ENCODE measurements at regions not wholly inside any gene's neighbourhood (a gene's known extent, or its start where the extent isn't known, plus 50 kb on each side); places are given as distances from the start of the nearest gene placed in this dataset.

DNA sequence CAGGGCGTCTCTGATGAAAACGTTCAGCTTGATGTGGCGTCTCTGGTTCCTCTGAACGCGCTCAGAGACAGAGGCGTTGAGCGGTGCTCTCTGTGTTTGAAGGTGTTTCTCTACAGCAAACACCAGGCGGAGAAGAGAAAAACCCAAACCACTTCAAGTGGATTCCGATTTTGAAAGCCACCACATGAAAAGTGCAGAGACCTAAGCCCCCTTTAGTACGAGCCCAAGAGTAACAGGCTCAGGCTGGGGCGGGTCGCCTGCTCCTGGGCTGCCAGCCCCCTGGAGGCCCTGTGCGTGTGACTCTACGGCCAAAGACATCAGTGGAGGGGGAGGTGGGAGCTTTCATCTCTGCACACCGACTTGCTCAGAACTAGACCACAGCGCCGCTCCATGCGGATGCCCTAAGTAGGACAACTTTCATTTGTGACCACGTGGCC lies 328.4 kb downstream of the MAF start:
- H3K27ac Mint-ChIP-seq, result peak overlapping the region; percentile 32 to 79
- peak overlapping the region; percentile 69 for H3K4me3 Mint-ChIP-seq
- DNase-seq (ENCODE audit: low spot score), result peak; percentile 66
- peaks cover 1% of the 10 kb centered on the region for H3K36me3 Mint-ChIP-seq
- peaks cover 62 to 69% of the 10 kb centered on the region in 2 donors for H3K4me1 Mint-ChIP-seq (ENCODE audit: low read depth in 2 of 2)
- no peaks in the 10 kb centered on the region for H3K9me3 Mint-ChIP-seq
- peaks cover 0 to 9% of the 10 kb centered on the region in 2 donors for H3K27me3 Mint-ChIP-seq
- ATAC-seq, result peak; percentile 75 to 80

DNA sequence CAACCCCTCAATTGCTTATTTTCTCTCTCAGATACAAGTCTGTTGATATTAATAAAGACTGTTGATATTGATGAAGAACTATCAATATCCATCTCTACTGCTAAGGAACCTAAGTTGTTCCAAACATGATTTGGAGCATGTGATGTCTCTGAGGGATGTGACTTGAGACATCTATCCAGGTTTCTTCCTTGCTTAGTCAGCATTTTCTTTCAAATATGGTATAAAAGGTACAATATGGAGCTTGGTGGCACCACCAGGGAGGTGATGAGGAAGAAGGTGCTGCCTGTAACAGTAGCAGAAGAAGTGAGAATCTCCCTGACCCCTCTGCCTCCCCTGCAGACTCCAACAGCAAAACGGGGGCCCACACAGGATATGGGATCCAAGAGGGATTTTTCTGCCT lies 329.0 kb downstream of the MAF start:
- H3K27ac Mint-ChIP-seq, result peak overlapping the region; percentile 32 to 79
- ATAC-seq (no peak), DNase-seq (ENCODE audit: low spot score) (no peak)
- peaks cover 7% of the 10 kb centered on the region for H3K36me3 Mint-ChIP-seq
- H3K9me3 Mint-ChIP-seq, result no peaks in the 10 kb centered on the region
- peak overlapping the region; percentile 69 for H3K4me3 Mint-ChIP-seq
- peaks cover 63 to 75% of the 10 kb centered on the region in 2 donors for H3K4me1 Mint-ChIP-seq (ENCODE audit: low read depth in 2 of 2)
- H3K27me3 Mint-ChIP-seq, result peaks cover 0 to 13% of the 10 kb centered on the region in 2 donors

GRCh38 chr16:79270011-79270410 lies 330.5 kb downstream of the MAF start:
- no peak for ATAC-seq
- peaks cover 64 to 75% of the 10 kb centered on the region in 2 donors for H3K4me1 Mint-ChIP-seq (ENCODE audit: low read depth in 2 of 2)
- peak overlapping the region; percentile 76 for H3K4me3 Mint-ChIP-seq
- peak overlapping the region; percentile 80 to 86 for H3K27ac Mint-ChIP-seq
- peaks cover 0 to 19% of the 10 kb centered on the region in 2 donors for H3K27me3 Mint-ChIP-seq
- no peak for DNase-seq (ENCODE audit: low spot score)
- peaks cover 8% of the 10 kb centered on the region for H3K36me3 Mint-ChIP-seq
- no peaks in the 10 kb centered on the region for H3K9me3 Mint-ChIP-seq

DNA sequence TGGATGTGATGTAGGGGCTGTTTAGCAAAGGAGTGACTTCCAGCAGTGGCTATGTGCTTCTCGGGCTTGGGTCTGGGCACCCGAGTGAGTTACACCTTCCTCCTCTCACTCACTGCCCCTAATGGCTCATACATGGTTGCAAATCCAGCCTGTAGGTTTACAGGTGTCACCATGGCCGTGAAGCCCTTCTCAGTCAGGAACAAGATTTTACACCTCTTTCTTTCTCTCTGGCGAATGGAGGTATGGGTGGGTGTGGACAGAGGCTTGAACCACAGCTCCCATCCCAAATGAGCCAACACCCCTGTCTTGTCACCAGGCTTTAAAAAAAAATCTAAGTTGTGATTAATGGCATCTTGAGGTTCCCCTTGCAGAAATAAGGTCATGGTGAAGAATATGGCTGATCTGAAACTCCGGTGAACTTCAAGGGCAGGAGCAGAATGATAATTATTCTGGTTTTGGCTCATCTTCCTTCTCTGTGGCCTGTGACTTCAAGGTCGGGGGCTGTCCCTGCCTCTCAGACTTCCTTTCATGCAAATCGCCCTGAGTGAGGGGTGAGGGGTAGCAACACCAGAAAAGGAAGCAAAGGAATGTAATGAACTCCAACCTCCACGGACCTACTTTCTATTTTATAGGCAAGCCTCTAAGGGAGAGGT lies 331.2 kb downstream of the MAF start:
- ATAC-seq (peak; percentile 87 to 89), DNase-seq (ENCODE audit: low spot score) (peak; percentile 77)
- Mint-ChIP-seq H3K27ac (peak overlapping the region; percentile 80 to 86), H3K9me3 (no peaks in the 10 kb centered on the region), H3K4me3 (peak overlapping the region; percentile 76), H3K4me1 (ENCODE audit: low read depth in 2 of 2) (peaks cover 64 to 75% of the 10 kb centered on the region in 2 donors), H3K27me3 (peaks cover 0 to 22% of the 10 kb centered on the region in 2 donors), H3K36me3 (peaks cover 8% of the 10 kb centered on the region)

GRCh38 chr16:79267781-79268180 lies 332.8 kb downstream of the MAF start:
- peak in 1 of 2 donors; percentile 49 for ATAC-seq
- DNase-seq (ENCODE audit: low spot score), result no peak
- peaks cover 57 to 72% of the 10 kb centered on the region in 2 donors for H3K4me1 Mint-ChIP-seq (ENCODE audit: low read depth in 2 of 2)
- peaks cover 0 to 23% of the 10 kb centered on the region in 2 donors for H3K27me3 Mint-ChIP-seq
- H3K27ac Mint-ChIP-seq, result peak overlapping the region; percentile 80 to 86
- H3K36me3 Mint-ChIP-seq, result peaks cover 8% of the 10 kb centered on the region
- no peaks in the 10 kb centered on the region for H3K9me3 Mint-ChIP-seq
- peak overlapping the region; percentile 76 for H3K4me3 Mint-ChIP-seq

GRCh38 chr16:79267146-79267545 lies 333.4 kb downstream of the MAF start:
- ATAC-seq (no peak), DNase-seq (ENCODE audit: low spot score) (no peak)
- Mint-ChIP-seq H3K4me3 (peak overlapping the region; percentile 76), H3K27ac (peak overlapping the region; percentile 14 to 80), H3K4me1 (ENCODE audit: low read depth in 2 of 2) (peaks cover 51 to 68% of the 10 kb centered on the region in 2 donors), H3K36me3 (peaks cover 8% of the 10 kb centered on the region), H3K9me3 (no peaks in the 10 kb centered on the region), H3K27me3 (peaks cover 0 to 21% of the 10 kb centered on the region in 2 donors)

DNA sequence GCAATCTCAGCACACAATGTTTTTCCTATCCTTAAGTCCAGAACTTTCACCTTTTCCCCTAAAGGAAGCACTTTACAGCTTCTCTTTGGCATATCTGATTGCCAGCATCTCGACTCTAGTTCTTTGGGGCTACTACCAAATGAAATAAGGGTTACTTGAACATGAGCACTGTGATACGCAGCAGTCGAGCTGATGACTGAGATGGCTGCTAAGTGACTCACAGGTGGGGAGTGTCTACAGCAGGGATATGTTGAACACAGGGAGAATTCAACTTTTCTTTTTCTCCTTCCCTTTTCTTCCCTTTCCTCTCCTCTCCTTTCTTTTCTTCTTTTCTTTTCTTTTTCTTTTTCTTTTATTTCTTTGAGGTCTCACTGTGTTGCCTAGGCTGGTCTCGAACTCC lies 334.8 kb downstream of the MAF start:
- peaks cover 8% of the 10 kb centered on the region for H3K36me3 Mint-ChIP-seq
- peaks cover 0 to 19% of the 10 kb centered on the region in 2 donors for H3K27me3 Mint-ChIP-seq
- H3K4me3 Mint-ChIP-seq, result no peak overlapping the region
- peak overlapping the region in 1 of 2 donors; percentile 87 for H3K27ac Mint-ChIP-seq
- no peak for DNase-seq (ENCODE audit: low spot score)
- no peaks in the 10 kb centered on the region for H3K9me3 Mint-ChIP-seq
- peaks cover 41 to 59% of the 10 kb centered on the region in 2 donors for H3K4me1 Mint-ChIP-seq (ENCODE audit: low read depth in 2 of 2)
- ATAC-seq, result no peak

DNA sequence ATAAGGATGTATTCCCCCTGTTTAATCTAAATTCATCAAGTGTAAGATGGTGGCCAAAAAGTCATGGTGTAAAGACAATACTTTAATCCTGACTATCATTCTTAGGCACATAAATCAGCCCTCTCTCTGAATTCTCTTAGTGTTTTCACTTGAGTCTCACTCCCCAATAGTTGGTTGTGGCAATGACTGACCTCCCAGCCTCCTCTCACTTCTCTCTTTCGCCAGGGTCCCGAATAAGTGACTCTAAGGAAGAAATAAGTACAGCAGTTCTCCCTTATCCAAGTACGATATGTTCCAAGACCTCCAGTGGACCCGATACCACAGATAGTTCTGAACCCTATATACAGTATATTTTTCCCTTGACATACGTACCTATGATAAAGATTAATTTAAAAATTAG lies 335.3 kb downstream of the MAF start:
- Mint-ChIP-seq H3K27me3 (peaks cover 0 to 19% of the 10 kb centered on the region in 2 donors), H3K27ac (peak overlapping the region in 1 of 2 donors; percentile 15), H3K4me3 (no peak overlapping the region), H3K4me1 (ENCODE audit: low read depth in 2 of 2) (peaks cover 37 to 57% of the 10 kb centered on the region in 2 donors), H3K36me3 (peaks cover 8% of the 10 kb centered on the region), H3K9me3 (no peaks in the 10 kb centered on the region)
- ATAC-seq, result no peak
- DNase-seq (ENCODE audit: low spot score), result no peak

DNA sequence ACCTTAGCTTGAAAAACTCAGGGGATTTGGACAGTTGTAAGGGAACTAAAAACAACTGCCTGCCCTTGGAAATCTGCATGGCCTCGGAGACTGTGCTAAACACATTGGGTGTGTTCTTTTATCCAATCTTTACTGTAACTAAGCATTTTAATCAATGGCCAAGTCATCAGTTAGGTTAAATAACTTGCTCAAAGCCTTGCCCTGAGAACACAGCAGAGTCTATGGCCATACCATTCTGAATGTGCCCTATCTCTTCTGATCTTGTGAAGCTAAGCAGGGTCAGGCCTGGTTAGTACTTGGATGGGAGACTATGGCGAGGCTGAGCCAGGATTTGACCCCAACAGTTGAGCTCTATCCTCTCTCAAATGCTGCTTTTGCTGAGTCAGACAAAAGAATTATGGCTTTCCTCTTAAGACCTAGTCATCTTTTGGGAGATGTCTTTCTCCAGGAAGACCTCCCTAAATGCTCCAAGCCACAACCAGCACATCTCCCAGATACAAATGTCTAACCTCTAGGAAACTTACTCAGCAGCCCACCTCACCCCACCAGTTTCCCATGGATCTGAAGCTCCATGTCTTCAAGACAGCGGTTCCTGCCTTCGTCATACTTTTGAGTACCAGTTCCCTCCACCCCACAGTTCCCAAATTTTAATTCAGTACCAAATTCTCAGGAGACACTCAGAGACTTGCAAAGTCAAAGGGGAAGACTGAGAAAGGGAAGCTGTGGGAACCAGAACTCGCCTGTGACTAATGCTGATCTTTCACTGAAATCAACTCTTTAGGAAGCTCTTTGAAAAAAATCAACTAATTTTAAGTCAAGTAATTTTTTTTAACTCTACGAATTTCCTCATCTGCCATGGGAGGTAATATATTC lies 336.1 kb downstream of the MAF start:
- DNase-seq (ENCODE audit: low spot score) (no peak), ATAC-seq (no peak)
- H3K36me3 Mint-ChIP-seq, result peaks cover 8% of the 10 kb centered on the region
- H3K4me3 Mint-ChIP-seq, result no peak overlapping the region
- H3K27me3 Mint-ChIP-seq, result peaks cover 0 to 19% of the 10 kb centered on the region in 2 donors
- peak overlapping the region in 1 of 2 donors; percentile 15 for H3K27ac Mint-ChIP-seq
- H3K4me1 Mint-ChIP-seq (ENCODE audit: low read depth in 2 of 2), result peaks cover 30 to 50% of the 10 kb centered on the region in 2 donors
- no peaks in the 10 kb centered on the region for H3K9me3 Mint-ChIP-seq

DNA sequence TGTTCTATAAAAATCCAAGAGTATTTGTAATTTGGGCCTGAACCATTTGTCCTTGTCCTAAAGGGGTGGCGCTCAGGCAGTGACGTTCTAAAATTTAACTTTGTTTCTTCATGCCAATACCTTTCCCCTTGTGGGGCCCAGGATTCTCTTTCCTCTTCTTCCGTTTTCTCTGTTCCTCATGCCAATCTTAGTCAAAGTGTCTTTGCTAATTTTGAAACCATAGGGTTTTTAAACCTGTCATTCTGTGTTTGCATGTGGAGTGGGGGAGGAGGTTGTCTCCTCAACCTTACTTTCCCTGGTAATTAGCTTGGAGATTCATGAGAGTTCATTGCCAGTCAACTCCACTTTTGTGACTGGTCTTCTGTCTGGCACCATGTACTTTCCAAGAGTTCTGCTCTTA lies 337.1 kb downstream of the MAF start:
- Mint-ChIP-seq H3K27ac (no peak overlapping the region), H3K4me3 (no peak overlapping the region), H3K9me3 (no peaks in the 10 kb centered on the region), H3K4me1 (ENCODE audit: low read depth in 2 of 2) (peaks cover 21 to 39% of the 10 kb centered on the region in 2 donors), H3K36me3 (peaks cover 8% of the 10 kb centered on the region), H3K27me3 (peaks cover 0 to 19% of the 10 kb centered on the region in 2 donors)
- ATAC-seq, result no peak
- DNase-seq (ENCODE audit: low spot score), result no peak

All from natural killer cell treated with Interleukin-12 subunit alpha and Interleukin-12 subunit beta and Interleukin-15 and Interleukin-18, amount 100 ng/mL, for 72 hours (primary cell).